ENCODE measurements at regions not wholly inside any gene's neighbourhood (a gene's known extent, or its start where the extent isn't known, plus 50 kb on each side); places are given as distances from the start of the nearest gene placed in this dataset.

DNA sequence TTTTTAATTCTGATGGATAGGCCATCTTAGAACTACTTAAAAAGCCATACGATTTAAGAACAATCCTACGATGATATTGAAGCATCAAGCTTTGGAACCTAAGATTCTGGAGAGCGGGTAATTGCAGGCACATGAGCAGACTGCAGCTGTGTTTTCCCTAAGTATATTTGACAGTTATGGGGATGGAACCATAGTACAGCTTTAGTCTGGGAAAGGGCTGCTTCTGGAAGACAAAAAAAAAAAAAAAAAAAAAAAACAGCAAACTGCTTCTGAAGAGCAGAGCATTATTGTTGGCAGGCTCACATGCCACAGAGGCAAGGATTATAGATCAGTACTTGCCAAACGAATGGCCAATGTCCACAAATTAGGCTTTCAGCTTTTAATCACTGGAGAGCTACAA, 1618.7 kb downstream of the AMY1C start:
- no peaks in the 10 kb centered on the region for H3K27me3 ChIP-seq
- DNase-seq (no peak), ATAC-seq (no peak)
- intact Hi-C loops (cut with DNase I) = no loop called here
- H3K27ac ChIP-seq = no peak overlapping the region
- no peaks in the 10 kb centered on the region for H3K36me3 ChIP-seq
- no peak overlapping the region for H3K4me3 ChIP-seq
- H3K9me3 ChIP-seq = no peaks in the 10 kb centered on the region
- TF ChIP-seq, protein P1, sequence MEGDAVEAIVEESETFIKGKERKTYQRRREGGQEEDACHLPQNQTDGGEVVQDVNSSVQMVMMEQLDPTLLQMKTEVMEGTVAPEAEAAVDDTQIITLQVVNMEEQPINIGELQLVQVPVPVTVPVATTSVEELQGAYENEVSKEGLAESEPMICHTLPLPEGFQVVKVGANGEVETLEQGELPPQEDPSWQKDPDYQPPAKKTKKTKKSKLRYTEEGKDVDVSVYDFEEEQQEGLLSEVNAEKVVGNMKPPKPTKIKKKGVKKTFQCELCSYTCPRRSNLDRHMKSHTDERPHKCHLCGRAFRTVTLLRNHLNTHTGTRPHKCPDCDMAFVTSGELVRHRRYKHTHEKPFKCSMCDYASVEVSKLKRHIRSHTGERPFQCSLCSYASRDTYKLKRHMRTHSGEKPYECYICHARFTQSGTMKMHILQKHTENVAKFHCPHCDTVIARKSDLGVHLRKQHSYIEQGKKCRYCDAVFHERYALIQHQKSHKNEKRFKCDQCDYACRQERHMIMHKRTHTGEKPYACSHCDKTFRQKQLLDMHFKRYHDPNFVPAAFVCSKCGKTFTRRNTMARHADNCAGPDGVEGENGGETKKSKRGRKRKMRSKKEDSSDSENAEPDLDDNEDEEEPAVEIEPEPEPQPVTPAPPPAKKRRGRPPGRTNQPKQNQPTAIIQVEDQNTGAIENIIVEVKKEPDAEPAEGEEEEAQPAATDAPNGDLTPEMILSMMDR (IDR thresholded peaks at IDR 0.05) = no peak
- no peaks in the 10 kb centered on the region for H3K4me1 ChIP-seq

DNA sequence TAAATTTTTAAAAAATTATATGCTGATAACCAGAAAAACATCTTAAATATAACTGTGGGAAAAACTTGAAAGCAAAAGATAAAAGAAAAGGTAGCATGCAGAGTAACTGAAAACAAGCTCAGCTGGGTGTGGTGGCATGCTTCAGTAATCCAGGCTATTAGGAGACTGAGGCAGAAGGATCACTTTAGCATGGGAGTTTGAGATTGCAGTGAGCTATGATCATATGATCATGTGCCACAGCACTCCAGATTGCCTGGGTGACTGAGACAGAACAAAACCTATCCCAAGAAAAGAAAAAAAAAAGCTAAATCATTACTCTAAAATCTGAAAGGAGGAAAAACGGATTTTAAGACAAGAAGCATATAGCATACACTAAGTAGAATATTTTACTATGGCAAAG, 1624.0 kb downstream of the AMY1C start:
- intact Hi-C loops (cut with DNase I) = no loop called here

DNA sequence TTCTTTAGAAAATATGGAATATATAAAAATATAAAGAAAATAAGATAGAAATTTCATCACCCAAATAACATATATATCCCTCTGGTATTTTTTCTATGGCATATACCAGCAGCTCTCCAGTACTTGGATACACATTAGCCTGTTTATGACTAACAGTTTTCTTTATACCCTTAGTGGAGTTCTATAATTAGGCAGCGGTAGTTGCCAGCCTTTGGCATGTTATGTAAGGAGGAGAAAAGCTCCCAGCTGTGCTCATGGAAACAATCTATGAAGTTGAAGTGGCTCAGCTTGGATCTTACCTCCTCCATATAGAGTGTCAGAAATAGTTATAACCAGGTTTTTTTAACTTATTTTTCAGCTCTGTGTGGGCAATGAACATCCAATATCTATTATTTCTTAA, 1636.8 kb downstream of the AMY1C start:
- Histone ChIP-seq H3K4me1 (no peaks in the 10 kb centered on the region), H3K9me3 (no peaks in the 10 kb centered on the region), H3K4me3 (no peak overlapping the region), H3K27ac (no peak overlapping the region), H3K36me3 (no peaks in the 10 kb centered on the region), H3K27me3 (no peaks in the 10 kb centered on the region)
- DNase-seq = no peak
- intact Hi-C loops (cut with DNase I) = no loop called here
- TF ChIP-seq, protein P1 (IDR thresholded peaks at IDR 0.05) = no peak
- no peak for ATAC-seq

More for the DNA sequence above, 1624.0 kb downstream of the AMY1C start:
- peaks cover 5% of the 10 kb centered on the region for H3K9me3 ChIP-seq
- ATAC-seq (no peak), DNase-seq (no peak)
- TF ChIP-seq, protein P1 (IDR thresholded peaks at IDR 0.05) = no peak
- no peaks in the 10 kb centered on the region for H3K27me3 ChIP-seq
- H3K36me3 ChIP-seq = no peaks in the 10 kb centered on the region
- H3K27ac ChIP-seq = no peak overlapping the region
- no peaks in the 10 kb centered on the region for H3K4me1 ChIP-seq
- H3K4me3 ChIP-seq = no peak overlapping the region

DNA sequence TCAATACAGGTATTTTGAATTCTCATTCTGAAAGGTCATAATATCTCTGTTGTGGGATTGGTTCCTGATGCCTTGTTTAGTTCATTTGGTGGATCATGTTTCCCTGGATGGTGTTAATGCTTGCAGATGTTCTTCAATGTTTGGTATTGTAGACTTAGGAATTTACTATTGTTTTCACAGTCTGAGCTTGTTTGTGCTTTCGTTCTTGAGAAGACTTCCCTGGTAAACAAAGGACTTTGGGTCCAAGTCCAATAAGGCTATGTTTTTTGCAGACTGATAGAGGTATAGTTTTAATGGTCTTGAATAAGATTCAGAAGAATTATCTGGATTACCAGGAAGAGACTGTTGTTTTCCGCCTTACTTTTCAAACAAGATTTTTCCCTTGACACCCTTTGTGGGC, 1646.3 kb downstream of the AMY1C start:
- Histone ChIP-seq H3K4me3 (no peak overlapping the region), H3K4me1 (no peaks in the 10 kb centered on the region), H3K27me3 (no peaks in the 10 kb centered on the region), H3K36me3 (no peaks in the 10 kb centered on the region), H3K27ac (no peak overlapping the region), H3K9me3 (no peaks in the 10 kb centered on the region)
- ATAC-seq = no peak
- TF ChIP-seq, protein P1 (IDR thresholded peaks at IDR 0.05) = no peak
- intact Hi-C loops (cut with DNase I) = no loop called here
- DNase-seq = no peak

DNA sequence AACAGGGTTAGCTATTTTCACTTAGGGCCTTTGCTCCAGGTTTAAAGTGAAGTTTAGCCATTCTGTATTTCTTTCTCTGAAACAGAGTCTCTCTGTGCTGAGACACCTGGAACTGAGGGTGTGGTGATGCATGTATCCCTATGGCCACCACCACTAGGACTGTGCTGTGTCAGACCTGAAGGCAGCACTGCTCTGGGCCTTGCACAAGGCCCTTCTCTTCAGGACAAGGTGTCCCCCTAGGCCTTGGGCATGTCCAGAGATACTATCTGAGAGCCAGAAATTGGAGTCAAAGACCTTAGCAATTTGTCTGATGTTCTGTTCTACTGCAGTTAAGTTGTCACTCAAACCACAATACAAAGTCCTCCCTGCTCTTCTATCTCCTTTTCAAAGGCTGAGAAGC, 1649.2 kb downstream of the AMY1C start:
- no peaks in the 10 kb centered on the region for H3K9me3 ChIP-seq
- no peaks in the 10 kb centered on the region for H3K27me3 ChIP-seq
- ATAC-seq = peak; percentile 34
- no peak for DNase-seq
- TF ChIP-seq, protein P1 (IDR thresholded peaks at IDR 0.05) = no peak
- no peaks in the 10 kb centered on the region for H3K36me3 ChIP-seq
- intact Hi-C loops (cut with DNase I) = no loop called here
- H3K4me3 ChIP-seq = no peak overlapping the region
- H3K4me1 ChIP-seq = no peaks in the 10 kb centered on the region
- H3K27ac ChIP-seq = no peak overlapping the region

DNA sequence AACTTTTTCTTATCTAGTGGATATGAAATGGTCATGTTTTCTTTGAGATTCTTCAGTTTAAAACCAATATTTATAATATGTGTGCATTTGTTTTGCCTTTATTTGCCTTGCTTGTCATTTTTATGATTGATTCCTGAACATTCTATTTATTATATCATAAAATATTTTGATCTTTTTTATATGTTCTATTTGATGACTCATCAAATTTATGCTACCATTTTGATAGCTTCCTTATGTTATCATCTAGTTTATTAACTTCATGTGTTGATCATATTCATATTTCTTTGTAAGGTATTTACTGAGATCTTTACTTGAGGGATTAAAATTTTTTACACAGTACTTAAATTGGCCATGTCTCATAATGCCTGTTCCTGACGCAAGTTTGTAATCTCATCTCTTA, 1650.0 kb downstream of the AMY1C start:
- intact Hi-C loops (cut with DNase I) = no loop called here
- no peak overlapping the region for H3K27ac ChIP-seq
- no peak for ATAC-seq
- no peaks in the 10 kb centered on the region for H3K27me3 ChIP-seq
- TF ChIP-seq, protein P1 (IDR thresholded peaks at IDR 0.05) = no peak
- no peaks in the 10 kb centered on the region for H3K9me3 ChIP-seq
- H3K4me1 ChIP-seq = no peaks in the 10 kb centered on the region
- no peaks in the 10 kb centered on the region for H3K36me3 ChIP-seq
- H3K4me3 ChIP-seq = no peak overlapping the region
- DNase-seq = no peak

All from upper lobe of right lung (tissue), 1 donor.